WTC11 (cell line): ENCODE measurements at regions not wholly inside any gene's neighbourhood (a gene's known extent, or its start where the extent isn't known, plus 50 kb on each side); places are given as distances from the start of the nearest gene placed in this dataset.

Source experiments
- ARID4B ChIP-seq: sonication (generic); formaldehyde crosslinking; IDR thresholded peaks from 2 replicates; pipeline ENCODE4 v1.8.0; 2023; ENCODE audit warnings: missing genetic modification reagents, mild to moderate bottlenecking, borderline replicate concordance
- ETV6 ChIP-seq: sonication (generic); formaldehyde crosslinking; IDR thresholded peaks from 2 replicates; pipeline ENCODE4 v1.8.1; 2022; ENCODE audit warnings: mild to moderate bottlenecking, missing genetic modification reagents
- NFYB ChIP-seq: sonication (generic); formaldehyde crosslinking; conservative IDR thresholded peaks from 2 replicates; pipeline ENCODE4 v1.8.0; 2022; ENCODE audit warnings: low read depth, missing genetic modification reagents
- ZNF138 ChIP-seq: sonication (generic); formaldehyde crosslinking; conservative IDR thresholded peaks from 2 replicates; pipeline ENCODE4 v1.8.1; 2022; ENCODE audit warnings: mild to moderate bottlenecking, moderate library complexity, missing genetic modification reagents
- TF ChIP-seq, protein P1 (sequence below): sonication (generic); formaldehyde crosslinking; IDR thresholded peaks from 2 replicates; pipeline ENCODE4 v1.8.0; 2022; ENCODE audit warnings: mild to moderate bottlenecking, missing genetic modification reagents
- TF ChIP-seq, protein P2 (sequence below): fragments of 200-600 bp; IDR thresholded peaks from 2 replicates; pipeline ENCODE4 v1.8.0; 2022; ENCODE audit warnings: antibody characterized with exemption

- no peak for TF ChIP-seq NFYB
- TF ChIP-seq, protein P1, sequence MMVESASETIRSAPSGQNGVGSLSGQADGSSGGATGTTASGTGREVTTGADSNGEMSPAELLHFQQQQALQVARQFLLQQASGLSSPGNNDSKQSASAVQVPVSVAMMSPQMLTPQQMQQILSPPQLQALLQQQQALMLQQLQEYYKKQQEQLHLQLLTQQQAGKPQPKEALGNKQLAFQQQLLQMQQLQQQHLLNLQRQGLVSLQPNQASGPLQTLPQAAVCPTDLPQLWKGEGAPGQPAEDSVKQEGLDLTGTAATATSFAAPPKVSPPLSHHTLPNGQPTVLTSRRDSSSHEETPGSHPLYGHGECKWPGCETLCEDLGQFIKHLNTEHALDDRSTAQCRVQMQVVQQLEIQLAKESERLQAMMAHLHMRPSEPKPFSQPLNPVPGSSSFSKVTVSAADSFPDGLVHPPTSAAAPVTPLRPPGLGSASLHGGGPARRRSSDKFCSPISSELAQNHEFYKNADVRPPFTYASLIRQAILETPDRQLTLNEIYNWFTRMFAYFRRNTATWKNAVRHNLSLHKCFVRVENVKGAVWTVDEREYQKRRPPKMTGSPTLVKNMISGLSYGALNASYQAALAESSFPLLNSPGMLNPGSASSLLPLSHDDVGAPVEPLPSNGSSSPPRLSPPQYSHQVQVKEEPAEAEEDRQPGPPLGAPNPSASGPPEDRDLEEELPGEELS (CRISPR knock-in tag) = no peak
- TF ChIP-seq, protein P2, sequence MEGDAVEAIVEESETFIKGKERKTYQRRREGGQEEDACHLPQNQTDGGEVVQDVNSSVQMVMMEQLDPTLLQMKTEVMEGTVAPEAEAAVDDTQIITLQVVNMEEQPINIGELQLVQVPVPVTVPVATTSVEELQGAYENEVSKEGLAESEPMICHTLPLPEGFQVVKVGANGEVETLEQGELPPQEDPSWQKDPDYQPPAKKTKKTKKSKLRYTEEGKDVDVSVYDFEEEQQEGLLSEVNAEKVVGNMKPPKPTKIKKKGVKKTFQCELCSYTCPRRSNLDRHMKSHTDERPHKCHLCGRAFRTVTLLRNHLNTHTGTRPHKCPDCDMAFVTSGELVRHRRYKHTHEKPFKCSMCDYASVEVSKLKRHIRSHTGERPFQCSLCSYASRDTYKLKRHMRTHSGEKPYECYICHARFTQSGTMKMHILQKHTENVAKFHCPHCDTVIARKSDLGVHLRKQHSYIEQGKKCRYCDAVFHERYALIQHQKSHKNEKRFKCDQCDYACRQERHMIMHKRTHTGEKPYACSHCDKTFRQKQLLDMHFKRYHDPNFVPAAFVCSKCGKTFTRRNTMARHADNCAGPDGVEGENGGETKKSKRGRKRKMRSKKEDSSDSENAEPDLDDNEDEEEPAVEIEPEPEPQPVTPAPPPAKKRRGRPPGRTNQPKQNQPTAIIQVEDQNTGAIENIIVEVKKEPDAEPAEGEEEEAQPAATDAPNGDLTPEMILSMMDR = no peak
- no peak for TF ChIP-seq ZNF138 (CRISPR knock-in tag)
- no peak for TF ChIP-seq ETV6 (CRISPR knock-in tag)
- no peak for TF ChIP-seq ARID4B
Measured at GRCh38 chr1:29502225-29502910, 266.0 kb downstream of the PTPRU start.
